ENCODE measurements at regions not wholly inside any gene's neighbourhood (a gene's known extent, or its start where the extent isn't known, plus 50 kb on each side); places are given as distances from the start of the nearest gene placed in this dataset.

DNA sequence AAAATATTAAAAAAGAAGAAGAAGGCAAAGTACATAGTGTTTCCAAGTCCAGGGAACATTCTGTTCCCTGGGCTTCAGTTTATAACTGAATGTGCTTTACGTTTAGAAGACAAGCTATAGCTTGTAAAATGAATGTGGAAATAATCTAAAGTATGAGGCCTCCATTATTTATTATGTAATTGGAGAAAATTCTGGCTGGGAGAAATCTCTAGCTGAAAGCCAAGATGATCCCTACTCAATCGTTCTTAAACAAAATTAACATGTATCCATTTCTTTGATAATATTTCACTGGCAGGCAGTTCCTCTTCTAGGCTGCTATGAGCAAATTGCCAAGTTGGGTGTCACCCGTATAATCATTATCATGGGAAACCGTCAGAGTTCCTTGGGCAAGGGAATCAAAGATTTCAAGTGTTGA lies 52.2 kb upstream of the ETS2 start:
- TF ChIP-seq, protein P1, sequence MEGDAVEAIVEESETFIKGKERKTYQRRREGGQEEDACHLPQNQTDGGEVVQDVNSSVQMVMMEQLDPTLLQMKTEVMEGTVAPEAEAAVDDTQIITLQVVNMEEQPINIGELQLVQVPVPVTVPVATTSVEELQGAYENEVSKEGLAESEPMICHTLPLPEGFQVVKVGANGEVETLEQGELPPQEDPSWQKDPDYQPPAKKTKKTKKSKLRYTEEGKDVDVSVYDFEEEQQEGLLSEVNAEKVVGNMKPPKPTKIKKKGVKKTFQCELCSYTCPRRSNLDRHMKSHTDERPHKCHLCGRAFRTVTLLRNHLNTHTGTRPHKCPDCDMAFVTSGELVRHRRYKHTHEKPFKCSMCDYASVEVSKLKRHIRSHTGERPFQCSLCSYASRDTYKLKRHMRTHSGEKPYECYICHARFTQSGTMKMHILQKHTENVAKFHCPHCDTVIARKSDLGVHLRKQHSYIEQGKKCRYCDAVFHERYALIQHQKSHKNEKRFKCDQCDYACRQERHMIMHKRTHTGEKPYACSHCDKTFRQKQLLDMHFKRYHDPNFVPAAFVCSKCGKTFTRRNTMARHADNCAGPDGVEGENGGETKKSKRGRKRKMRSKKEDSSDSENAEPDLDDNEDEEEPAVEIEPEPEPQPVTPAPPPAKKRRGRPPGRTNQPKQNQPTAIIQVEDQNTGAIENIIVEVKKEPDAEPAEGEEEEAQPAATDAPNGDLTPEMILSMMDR (conservative IDR thresholded peaks at IDR 0.05 in 1 of 2, IDR thresholded peaks at IDR 0.05 in 1 of 2; ENCODE audit: low read depth in 1 of 2, low read length in 2 of 2) = no peak
- no peak for TF ChIP-seq EZH2 (IDR thresholded peaks at IDR 0.05; ENCODE audit: low read length, missing control alignments)

Measured in fibroblast of lung (primary cell).